ENCODE measurements at regions not wholly inside any gene's neighbourhood (a gene's known extent, or its start where the extent isn't known, plus 50 kb on each side); places are given as distances from the start of the nearest gene placed in this dataset.
"Not testable (repeated sequence)": the region's sequence is repeated elsewhere in the genome, so short reads cannot be mapped to it uniquely, and the experiment has no call there.

- no peak for DNase-seq
Observed at GRCh38 chr12:128091951-128092382, 175.0 kb upstream of the TMEM132C start.

DNA sequence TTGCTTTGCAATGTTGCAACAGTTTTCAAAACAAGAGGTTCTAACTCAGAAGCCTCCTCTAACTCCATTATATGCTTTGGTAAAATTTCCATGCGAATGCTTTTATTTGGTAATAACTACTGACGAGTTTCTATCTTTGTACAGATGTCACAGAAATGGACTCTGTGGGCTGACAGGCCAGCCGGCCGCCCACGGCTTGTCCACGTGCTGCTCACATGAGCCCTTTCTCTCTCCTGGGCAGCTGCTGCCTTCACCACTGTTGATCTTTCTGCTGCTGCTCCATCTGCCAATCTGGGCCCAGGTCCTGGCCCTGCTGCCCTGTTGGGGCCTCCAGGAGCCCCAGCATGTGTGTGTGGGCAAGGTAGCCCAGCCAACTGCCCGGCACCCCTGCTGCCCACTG is 168.2 kb upstream of the TMEM132C start:
- no peak for DNase-seq

DNA sequence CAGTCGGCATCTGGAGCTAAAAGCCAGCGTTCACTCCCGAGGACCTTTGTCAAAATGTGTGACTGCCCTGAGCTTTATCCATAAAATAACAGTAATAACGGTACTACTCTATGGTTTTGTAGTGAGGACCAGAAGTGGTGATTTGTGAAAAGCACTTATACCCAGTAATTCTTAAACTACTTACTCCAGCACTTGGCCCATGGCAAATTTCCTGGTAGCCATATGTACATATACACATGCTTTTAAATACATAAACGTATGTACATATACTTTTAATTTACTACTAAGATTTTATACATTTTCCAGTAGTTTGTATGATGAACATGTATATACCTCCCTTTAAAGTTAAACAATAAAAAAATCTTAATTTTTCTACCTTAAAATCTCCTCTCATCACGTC is 163.8 kb upstream of the TMEM132C start:
- no peak for DNase-seq

- no peak for DNase-seq
Observed at GRCh38 chr12:128109236-128109635, 157.7 kb upstream of the TMEM132C start.

DNA sequence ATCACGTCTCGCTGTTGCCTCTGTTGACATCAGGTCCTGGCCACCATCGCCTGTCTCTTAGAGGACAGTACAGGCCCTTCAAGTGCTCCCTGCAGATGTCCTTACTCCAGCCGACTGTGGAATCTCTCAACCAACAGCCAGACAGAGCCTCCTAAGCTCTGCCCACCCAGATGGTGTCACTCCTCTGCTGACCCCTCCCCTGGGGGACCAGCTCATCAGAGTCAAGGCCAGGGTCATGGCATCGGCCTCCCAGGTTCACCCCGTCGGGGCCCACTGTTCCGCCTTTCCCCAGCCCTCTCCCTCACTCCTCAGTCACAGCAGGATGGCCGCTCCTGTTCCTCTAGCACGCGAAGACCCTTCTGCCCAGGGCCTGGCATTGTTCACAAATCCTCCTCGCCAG is 157.3 kb upstream of the TMEM132C start:
- no peak for DNase-seq

DNA sequence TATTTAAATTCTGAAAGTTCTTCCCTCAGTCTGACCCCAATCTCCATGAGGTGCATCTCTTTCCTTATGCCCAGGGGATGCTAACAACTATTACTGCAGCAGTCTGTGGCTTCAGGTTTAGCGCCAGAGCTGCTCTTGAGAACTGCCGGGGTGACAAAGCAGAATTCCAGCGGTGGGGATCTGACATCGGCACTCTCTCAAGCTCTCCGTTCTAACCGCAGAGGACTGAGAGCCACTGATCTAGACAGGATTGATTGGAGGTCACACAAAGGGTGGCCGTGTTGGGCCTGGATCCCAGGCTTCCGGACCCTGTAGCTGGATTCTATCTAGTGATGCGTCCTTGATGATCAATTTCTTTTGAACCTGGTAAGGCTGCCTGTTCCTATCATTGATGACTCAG is 155.6 kb upstream of the TMEM132C start:
- DNase-seq: no peak

DNA sequence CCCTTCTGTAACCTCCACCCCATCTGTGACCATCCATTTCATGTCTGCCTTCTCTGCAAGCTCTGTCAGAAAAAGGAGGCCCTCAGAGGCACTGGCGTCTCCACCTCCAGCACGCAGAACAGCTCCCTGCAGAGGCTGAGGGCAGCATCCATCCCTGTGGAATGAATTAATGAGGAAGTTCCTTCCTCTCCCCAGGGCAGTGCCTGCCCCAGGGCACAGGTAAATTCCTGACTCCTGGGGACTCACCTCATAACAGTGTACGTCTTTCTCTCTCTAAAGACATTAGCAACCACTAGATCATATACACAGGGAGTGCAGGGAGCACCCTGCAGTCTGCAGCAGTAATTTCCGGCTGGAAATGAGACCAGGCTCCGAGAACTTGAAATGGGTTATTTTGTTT is 155.0 kb upstream of the TMEM132C start:
- DNase-seq: no peak

GRCh38 chr12:128113250-128113649 is 153.7 kb upstream of the TMEM132C start:
- not testable (repeated sequence) for DNase-seq

DNA sequence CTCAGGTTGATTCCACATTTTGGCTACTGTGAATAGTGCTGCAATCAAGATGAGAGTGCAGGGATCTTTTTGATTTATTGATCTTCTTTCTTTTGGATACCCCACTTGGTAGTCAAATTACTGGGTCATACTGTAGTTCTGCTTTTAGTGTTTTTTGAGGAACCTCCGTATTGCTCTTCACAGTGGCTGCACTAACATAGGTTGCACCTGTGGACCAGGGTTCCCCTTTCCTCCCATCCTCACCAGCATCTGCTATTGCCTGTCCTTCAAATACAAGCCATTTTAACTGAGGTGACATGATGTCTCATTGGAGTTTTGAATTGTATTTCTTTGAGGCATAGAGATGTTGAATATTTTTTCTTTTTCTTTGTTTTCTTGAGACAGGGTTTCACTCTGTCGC is 152.5 kb upstream of the TMEM132C start:
- no peak for DNase-seq

GRCh38 chr12:128116537-128116936 is 150.4 kb upstream of the TMEM132C start:
- no peak for DNase-seq

GRCh38 chr12:128120035-128120434 is 146.9 kb upstream of the TMEM132C start:
- no peak for DNase-seq

- no peak for DNase-seq
Observed at GRCh38 chr12:128121424-128121823, 145.5 kb upstream of the TMEM132C start.

DNA sequence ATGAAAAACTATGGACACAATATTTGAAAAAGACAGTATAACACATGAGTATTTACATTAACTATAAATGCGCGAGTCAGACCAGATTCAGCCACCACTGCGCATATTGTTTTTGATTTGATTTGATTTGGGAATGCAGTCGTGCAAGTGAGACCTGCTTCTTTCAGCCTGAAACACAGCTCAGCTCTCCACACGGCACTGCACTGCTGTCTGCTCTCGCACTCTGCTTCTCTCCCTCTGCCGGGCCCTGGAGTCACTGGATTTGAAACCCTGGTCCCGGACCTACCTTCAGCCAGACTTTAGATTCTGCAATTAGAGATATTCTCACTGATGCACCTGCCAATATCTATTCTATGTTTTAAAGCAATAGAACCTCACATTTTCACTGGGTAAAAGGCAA is 143.9 kb upstream of the TMEM132C start:
- no peak for DNase-seq

GRCh38 chr12:128131955-128132354 is 135.0 kb upstream of the TMEM132C start:
- no peak for DNase-seq

DNA sequence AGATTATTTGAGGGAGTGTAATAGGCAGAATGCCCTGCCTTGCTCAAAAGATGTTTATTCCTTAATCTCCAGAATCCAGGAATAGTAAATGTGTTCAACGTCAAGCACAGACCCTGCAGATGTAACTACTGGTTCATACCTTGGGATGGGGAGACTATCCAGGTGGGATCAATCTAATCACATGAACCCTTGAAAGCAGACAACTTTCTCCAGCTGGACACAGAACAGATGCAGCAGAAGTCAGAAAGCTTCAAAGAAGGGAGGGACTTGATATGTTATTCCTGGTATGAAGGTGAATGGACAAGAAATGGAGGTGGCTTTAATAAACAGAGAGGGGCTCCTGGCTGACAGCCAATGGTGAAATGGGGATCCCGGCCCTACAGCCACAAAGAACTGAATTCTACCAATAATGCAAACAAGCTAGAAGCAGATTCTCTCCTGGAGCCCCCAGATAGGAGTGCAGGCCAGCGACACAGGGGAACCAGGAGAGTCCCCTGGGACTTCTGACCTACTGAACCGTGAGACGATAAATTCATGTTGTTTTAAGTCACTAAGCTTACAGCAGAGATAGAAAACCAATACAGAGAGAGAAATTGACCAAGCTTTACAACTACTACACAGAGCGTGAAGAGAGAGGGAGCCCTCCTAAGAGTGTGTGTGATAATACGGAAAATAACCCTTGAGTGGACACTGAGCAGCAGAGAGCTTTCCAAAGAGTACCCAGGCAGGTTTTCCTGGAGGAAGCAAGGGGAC is 133.5 kb upstream of the TMEM132C start:
- DNase-seq: no peak

DNA sequence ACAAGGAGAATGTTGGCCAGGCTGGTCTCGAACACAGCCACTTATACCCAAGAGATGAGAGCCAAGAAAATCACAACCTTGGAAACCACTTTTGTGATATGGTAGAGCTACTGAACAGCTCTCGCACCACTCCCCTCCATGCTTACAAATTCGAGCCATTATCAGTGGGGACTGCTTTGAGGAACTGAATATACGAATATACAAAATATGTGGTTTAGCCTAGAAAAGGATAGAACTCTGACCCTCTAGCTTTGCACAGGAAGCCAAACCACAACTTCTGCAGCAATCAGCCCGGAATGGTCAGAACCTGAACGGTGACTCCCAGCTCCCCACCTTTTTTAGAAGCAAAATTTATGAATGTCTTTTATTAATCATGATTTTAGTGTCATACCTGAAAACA is 129.8 kb upstream of the TMEM132C start:
- DNase-seq: no peak

GRCh38 chr12:128138125-128138524 is 128.8 kb upstream of the TMEM132C start:
- no peak for DNase-seq

DNA sequence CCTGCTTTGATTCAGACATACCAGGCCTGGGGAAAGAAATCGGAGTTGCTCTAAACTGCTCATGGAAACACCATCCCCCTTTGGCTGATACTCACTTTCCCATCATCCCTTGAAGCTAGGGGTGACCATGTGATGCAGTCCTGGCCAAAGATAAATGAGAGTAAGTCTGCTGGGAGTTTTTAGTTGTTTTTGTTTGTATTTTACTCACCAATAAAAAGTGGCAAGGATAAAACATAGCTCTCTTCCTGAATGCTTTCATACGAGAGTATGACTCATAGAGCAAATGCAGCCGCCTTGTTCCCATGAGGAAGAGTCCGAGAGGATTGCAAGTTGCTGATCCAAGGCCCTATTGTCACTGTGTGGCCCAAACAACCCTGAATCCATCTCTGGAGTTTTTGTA is 126.4 kb upstream of the TMEM132C start:
- DNase-seq: no peak

GRCh38 chr12:128150961-128151360 is 116.0 kb upstream of the TMEM132C start:
- no peak for DNase-seq

DNA sequence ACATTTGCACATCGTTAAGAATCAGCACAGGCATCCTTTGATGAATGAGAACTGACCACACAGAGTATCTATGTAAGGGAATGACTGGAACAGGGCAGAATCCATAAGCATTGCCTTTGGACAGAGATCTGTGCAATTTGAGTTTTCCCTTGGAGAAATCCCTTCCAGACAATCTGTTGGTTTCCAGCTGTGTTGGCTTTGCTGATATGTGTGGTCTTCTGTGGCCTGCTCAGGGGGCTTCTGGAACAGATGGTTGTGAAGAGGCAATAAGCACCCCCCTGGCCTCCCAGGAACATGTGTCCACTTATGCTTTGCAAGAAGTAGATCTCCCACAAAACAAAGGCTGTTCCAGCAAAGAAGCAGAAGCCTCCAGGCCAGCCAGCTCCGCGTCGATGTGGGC is 111.4 kb upstream of the TMEM132C start:
- no peak for DNase-seq

DNA sequence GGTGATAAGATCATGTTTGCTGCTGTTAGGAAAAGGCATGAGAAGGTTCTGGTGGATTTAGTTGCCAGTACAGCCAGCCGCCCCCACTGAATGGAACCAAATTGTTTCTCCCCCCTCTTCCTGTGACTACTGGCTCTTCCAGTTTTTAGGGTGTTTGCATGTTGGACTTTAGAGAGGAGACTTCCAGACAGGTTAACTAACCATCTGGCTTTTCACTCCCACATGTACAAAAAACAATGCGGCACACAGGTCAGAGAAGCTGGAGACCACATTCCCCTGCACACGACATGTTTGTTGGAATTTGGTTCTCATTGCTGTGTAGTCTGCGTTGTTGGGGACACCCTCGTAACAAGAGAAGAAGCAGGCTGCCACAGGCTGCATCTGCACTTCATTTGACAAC is 103.9 kb upstream of the TMEM132C start:
- DNase-seq: no peak

DNA sequence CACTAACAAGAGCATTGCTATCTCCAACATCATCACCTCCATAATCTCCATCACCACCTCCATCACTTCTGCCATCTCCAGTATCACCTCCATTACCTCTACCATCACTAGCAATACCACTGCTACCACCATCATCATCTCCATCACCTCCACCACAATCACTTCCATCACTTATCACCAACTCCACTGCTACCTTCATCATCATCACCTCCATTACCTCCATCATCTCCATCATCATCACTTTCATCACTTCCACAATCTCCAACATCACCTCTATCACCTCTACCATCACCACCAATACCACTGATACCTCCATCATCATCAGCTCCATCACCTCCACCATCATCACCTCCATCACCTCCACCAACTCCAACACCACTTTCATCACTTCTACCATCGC is 102.4 kb upstream of the TMEM132C start:
- no peak for DNase-seq

DNA sequence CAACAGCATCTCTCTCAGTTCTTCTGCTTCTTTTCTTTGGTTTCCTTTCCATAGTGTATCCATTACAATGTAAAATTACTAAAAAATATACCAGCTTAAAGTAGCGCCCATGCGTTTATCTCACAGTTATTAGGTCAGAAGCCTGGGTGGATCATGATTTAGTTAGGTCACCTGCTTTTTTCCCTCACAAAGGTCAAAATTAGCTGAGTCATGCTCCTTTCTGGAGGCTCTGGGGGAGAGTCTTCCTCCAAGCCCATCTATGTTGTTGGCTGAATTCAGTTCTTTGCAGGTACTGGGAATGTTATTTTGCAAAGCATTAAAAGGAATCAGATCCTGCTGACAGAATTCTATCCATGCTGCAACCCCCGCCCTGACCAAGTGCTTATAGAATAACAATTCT is 101.6 kb upstream of the TMEM132C start:
- DNase-seq: no peak

DNA sequence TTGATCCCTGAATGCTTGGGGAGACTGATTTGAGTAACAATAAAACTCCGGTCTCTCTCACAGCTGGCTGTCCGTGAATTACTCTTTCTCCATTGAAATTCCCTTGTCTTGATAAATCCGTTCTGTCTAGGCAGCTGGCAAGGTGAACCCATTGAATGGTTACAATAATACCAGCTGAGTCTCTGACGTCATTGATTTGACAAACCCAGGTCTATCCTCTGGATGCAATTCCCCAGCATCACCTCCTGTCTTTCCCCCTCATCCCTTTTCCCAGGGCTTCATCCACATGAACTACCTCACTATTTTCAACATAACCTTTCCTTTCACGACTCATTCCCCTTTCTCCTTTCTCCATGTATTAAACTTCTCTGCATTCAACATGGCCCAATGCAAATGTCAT is 98.7 kb upstream of the TMEM132C start:
- DNase-seq: no peak

DNA sequence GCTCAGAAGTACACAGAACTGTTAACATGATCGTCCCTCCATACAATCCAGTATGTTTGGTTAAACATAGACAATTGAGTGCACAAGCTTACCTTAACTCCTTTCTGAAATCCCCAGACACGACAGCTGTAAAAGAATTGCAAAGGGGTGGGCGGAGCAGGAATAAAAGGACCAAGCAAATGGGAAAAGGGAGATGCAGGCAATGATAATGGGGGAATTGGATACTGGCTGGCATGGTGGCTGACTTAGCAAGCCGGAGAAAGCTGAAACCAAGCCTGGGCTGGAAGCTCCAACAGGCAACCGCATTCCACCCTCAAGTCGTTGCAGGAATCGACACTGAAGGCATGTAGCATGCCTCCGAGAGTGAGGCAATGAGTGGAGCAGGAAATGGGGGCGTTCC is 96.8 kb upstream of the TMEM132C start:
- DNase-seq: no peak

Data from left kidney (tissue), 1 donor.